Ovary (tissue), 3 donors: ENCODE measurements at regions not wholly inside any gene's neighbourhood (a gene's known extent, or its start where the extent isn't known, plus 50 kb on each side); places are given as distances from the start of the nearest gene placed in this dataset.

Experiments
- CTCF ChIP-seq, 3 donors: fragments of 450-650 bp in 2 of 3; fragments of 200-600 bp in 1 of 3; IDR thresholded peaks; one replicate each; pipeline versions ENCODE4 v1.5.1 to v1.8.0; 2016 to 2022; ENCODE audit warnings: antibody characterized with exemption in 3 of 3, mild to moderate bottlenecking in 1 of 3
- EP300 ChIP-seq: sonication (generic); formaldehyde crosslinking; IDR thresholded peaks from one replicate; pipeline ENCODE4 v1.6.1; 2017; ENCODE audit warnings: antibody characterized with exemption
- POLR2A ChIP-seq: fragments of 450-650 bp; IDR thresholded peaks from one replicate; pipeline ENCODE4 v1.6.1; 2017; ENCODE audit warnings: antibody characterized with exemption, mild to moderate bottlenecking, moderate library complexity
- donor health status: DM: no; HTN: no; CAD: no.

- TF ChIP-seq POLR2A (no peak), CTCF (IDR thresholded peaks at IDR 0.05) (no peak), EP300 (no peak)
Measured at GRCh38 chr17:79258843-79259242, 184.2 kb downstream of the ENGASE start.
